Stimulated activated naive CD4-positive, alpha-beta T cell treated with Interleukin-2 at 50 U/mL for 16 hours (primary cell): ENCODE measurements at regions not wholly inside any gene's neighbourhood (a gene's known extent, or its start where the extent isn't known, plus 50 kb on each side); places are given as distances from the start of the nearest gene placed in this dataset.

ENCODE experiments used
- DNase-seq: peaks from one replicate; lab custom pipeline; 2025; lab: John Stamatoyannopoulos, UW

DNA sequence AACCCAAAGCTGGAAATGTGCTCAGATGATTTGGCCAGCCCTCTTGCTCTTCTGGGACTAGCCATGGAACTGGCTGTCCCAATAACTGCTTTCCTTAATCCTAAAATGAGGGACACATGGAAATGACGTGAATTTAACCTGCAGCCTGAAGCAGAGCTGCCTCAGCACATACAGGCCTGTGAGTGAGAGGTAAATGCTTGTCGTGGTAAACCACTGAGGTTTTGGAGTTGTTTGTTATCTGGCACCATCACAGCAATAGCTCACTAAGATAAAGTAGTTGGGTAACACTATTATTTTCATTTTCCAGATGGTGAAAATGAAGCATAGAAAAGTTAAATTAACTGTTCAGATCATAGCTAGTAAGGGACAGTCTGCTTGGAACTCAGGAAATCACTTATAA lies 333.4 kb upstream of the CHD6 start:
- DNase-seq: no peak

DNA sequence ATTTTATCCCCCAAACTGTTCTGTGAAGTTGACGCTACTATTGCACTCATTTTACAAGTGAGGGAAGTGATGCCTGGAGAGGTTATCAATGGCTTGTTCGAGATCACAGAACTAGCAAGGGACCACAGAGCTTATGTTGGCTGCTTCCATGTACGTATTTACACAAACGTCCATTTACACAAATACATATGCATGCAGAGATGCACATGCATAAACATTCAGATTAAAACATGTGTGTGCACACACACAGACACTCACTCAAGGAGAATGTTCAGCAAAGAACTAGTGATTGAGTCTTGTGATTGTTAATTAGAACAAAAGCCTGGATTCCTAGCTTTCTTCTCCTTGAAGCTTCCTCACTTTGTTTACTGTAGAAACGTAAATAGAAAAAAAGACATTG lies 321.5 kb upstream of the CHD6 start:
- DNase-seq: no peak

DNA sequence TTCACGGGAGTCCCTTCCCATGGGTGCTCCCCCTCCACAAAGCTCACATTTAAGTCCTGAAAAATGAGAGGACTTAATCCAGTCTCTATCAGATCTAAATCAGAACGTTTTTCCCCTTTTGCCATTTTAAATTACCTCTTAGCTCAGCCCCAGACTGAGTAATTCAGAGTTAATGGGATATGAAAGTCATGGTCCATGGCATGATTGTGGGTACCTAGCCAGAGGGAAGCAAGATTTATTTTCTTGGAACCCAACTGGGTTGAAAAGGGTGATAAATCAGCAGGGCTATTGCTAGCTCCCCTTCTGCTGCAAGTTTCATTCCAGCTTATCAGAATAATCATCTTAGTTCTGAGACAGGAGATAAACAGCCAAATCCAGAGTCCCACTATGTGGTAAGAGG lies 320.2 kb upstream of the CHD6 start:
- DNase-seq: no peak

DNA sequence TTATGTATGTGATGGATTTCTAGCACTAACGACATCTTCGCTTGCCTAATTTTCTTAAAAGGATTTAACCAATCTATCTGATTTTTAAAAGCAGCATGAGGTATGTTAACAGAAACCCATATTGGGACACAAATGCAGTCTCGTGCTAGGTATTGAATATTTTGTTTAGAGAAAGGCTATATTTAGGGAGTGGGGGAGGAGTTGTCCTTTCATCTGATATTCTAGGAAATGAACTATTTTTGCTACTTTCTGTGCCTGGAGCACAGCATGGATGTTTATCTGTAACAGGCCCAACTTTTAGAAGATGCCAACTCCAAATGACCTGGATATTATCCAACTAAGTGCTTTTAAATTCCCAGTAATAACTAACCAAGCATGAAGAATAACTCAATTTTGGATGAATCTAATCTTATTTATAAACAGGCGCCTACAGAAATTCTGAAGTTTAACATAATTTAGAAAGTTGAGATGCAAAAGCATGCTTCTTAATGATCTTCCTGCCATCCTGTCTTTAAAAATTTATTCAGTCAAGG lies 317.1 kb upstream of the CHD6 start:
- no peak for DNase-seq

DNA sequence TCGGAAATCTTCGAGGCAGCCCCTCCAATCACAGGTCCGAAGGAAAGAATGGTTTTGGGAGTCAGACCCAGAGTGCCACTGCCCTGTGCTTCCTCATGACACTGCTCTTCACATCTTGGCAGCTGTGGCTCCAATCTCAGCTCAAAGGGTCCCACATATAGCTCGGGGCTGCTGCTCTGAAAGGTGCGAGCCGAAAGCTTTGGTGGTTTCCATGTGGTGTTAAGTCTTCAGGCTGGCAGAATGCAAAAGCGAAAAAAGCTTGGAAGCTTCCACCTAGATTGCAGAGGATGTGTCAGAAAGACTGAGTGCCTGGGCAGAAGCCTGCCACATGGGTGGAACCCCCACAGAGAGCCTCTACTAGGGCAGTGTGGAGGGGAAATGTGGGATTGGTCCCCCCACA lies 314.3 kb upstream of the CHD6 start:
- DNase-seq: no peak

DNA sequence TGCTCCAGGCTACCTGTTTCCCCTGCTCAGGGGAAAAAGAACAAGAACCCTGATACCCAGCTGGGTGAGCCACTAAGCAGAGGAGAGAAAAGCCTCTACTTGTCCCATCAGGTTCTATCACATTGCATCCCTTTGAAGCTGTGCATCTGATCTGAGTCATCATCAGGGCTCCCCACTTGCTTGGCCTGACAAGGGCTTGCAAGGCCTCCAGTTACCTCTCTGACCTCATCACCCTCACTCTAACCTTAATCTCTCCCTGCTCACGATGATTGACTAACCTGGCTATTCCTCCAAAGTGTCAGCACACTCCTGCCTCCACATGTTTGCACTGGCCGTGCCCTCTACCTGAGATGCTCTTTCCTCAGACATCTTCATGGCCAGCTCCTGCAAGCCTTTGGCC lies 309.5 kb upstream of the CHD6 start:
- no peak for DNase-seq

DNA sequence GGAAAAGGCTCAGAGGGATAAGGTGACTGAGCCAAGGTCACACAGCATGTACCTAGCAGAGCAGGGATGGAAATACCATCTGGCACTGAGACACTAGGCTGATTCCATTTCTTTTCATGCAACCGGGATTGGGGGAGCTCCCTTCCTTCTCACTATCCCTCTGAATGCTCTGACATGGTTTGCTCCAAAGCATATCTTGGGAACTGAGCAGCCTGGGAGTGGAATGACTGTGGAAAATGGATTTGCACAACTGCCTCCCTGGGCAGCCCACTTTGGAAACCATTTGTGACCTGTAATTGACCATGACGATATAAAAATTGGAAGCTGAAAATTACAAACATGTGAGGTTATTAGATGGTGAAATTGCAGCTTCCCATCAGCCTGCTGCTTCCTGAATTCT lies 309.0 kb upstream of the CHD6 start:
- no peak for DNase-seq

DNA sequence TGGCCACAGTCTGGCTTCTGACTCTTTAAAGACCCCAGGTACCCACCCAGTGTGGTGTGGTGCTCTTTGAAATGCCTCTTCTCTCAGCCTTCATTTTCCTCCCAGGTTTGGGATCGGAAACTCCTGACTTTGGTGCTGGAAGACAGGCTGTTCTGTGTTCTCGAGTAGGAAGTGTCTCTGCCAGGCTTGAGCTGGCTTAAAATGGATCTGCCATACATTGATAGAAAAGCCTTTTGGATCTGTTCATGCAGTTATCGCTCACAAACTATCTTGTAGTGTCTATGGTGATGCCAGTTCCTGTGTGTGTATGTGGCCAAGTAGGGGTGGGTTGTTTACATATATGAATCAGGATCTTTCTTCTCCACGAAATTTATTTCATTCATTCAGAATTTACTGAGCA lies 307.3 kb upstream of the CHD6 start:
- no peak for DNase-seq

DNA sequence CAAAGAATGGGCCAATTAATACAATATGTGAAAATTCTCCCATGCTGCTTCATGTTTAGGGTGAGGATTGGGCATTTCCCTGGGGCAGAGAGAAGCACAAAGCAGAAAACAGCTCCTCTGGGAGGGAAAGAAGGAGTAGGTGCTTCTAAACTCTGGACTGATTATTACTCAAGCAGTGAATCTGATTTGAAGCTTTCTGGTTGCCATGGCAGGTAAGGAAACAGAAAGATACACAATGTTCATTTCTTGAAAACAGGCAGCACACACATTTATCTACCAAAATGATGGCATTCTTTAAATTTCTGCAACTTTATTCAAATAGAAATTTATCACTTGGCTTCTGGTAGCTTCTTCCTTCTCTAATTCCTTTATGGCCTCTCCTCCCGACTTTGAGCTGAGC lies 305.4 kb upstream of the CHD6 start:
- no peak for DNase-seq

DNA sequence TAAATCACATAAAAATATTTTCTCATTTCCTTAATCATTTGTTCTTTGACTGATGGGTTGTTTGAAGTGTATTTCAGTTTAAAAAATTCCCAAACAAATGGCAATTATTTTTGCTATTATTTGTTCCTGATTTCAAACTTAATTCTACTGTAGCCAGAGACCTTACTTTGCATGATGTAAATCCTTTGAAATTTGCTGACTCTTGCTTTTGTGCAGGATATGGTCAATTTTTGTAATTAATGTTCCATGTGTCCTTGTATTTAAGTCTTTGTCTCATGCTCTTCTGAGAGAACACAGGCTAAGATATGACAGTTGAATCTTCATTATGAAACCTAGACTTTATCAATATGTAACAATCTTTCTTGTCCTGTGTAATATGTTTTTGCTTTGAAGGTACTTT lies 295.0 kb upstream of the CHD6 start:
- DNase-seq: no peak

DNA sequence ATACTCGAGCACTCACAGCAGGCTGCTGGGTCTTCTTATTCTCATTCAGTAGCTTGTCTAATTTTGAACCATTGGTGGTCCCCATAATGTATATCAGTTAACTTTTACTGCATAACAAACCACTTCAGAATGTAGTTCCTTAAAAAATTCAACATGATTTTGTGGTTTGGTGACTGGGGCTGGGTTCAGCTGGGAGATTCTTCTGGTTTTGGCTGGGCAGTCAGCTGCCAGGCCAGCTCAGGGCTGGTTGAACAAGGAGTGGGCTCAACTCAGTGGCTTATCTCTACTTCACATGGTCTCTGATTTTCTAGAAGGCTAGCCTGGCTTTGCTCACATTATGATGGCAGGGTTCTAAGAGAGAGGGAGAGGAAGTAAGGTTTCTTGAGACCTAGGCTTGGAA lies 292.4 kb upstream of the CHD6 start:
- DNase-seq: no peak

DNA sequence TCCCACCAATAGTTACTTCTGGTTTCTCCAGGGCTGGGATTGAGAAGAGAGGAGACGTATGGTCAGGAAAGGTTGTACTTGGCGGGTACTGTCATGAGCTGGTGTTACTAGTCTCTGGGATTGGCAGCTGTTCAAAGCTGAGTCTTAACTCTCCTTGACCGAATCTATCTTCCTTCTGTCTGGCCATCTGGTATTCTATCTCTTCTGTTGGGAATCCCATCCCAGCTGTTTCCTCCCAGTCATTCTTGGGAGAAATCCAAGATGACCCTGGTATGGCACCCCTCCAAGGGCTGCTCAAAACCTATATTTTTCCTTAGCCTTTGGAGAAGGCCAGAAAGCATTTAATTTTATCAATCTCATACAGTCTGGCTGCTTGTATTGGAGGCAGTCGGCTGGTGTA lies 287.0 kb upstream of the CHD6 start:
- no peak for DNase-seq

DNA sequence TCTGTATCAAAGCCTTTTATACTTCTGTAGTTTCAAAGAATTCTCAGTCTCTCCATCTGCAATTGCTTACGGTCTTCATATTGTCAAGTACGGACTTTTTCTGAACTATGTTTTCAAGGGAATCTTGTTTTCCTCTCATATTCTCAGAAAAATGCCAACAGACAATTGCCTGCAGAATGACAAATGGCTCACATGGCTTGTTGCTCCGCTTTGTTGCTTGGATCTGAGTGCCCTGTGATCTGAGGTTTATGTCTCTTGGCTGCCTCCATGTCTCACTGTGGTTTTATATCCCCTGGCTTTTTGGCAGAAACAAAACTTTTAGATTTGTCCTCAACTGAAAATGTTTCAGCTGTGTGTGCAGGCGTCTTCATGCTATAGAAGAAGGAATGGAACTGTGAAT lies 285.4 kb upstream of the CHD6 start:
- no peak for DNase-seq

DNA sequence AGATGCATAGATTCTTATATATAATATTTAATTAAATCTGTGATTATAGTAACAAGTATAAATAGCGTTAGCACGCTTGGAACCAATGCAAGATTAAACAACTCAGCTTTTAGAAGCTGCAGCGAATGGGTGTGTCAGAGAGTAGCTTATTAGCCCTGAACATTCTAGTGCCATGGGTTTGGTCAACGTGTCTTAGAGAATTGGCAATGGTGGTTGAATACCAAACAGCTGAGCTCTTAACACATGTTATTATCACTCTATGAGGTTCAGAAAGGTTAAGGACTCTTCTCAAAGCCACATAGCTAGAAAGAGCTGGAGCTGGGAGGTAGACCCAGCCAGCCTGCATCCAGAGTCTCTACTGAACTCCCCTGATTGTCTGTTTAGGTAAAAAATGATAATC lies 284.2 kb upstream of the CHD6 start:
- no peak for DNase-seq

DNA sequence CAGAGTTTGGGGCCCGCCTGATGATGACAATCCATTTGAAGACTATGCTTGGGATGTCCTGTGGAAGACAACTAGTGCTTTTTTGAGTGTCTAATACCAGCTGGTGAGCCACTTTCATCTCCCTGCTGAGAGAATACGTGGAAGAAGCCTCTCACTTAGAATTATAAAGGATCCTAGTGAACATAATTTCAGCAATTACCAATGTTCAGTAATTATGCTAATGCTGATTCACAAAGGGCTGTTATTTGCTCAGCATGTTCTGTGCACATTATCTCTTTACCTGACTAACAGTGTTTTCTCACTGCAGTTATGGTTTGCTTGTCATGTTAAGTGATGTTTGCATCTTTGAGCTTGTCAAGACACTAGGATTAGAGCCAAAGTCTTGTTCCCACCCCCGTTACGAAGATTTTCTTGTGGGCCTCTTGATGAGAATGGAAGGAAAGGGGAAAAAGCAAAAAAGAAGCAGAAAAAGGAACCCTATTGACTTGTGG lies 282.1 kb upstream of the CHD6 start:
- no peak for DNase-seq

DNA sequence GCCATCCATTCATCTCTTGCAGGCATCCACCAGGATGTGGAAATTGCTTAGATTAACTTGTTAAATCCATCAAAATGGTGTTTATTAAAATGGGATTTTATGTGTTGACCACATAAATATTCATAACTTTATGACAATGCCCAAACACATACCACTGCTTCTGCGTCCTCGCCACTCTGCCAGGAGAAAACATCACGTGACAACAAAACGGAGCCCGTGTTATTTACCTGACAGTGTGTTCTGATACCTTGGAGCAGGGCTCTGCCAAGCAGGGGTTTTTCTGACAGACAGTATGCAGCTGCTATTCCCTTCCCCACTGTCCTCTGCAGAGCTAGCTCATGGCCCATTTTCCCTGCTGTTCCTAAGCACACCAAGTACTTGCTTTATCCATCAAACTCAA lies 279.5 kb upstream of the CHD6 start:
- no peak for DNase-seq

DNA sequence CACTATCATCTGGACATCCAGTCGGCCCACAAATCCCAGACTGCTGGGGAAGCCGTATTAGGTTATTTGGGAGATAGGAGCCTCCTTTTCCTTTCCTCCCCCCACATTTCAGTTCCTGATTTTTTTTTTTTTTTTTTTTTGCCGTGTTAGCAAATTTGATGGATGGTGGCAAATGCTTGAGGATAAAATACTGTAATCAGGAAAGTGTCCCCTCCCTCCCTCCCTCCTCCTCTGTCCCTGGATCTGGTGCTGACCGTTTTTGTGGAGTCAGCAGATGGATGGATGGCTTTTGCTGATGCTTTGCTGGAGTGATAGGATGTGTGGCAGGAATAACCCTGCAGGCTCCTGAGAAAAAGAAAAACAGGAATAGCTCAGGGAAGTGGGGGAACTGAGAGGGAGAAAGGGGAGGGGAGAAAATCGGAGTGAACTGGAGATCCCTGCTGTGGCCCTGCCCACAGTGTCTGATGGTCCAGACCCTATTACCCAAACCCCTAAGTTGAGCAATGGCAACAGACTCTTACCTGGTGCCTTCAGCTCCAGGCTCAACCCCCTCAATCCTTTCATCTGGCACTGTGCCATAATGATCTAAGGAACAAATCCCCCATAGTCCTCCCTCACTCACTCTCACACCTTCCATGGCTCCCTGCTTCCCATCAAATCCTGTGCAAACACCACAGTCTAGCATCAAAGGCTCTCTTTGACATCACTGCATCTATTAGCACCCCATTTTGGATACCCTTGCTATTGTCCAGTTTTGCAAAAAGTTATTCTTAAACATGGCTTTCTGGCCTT lies 277.3 kb upstream of the CHD6 start:
- DNase-seq: no peak

DNA sequence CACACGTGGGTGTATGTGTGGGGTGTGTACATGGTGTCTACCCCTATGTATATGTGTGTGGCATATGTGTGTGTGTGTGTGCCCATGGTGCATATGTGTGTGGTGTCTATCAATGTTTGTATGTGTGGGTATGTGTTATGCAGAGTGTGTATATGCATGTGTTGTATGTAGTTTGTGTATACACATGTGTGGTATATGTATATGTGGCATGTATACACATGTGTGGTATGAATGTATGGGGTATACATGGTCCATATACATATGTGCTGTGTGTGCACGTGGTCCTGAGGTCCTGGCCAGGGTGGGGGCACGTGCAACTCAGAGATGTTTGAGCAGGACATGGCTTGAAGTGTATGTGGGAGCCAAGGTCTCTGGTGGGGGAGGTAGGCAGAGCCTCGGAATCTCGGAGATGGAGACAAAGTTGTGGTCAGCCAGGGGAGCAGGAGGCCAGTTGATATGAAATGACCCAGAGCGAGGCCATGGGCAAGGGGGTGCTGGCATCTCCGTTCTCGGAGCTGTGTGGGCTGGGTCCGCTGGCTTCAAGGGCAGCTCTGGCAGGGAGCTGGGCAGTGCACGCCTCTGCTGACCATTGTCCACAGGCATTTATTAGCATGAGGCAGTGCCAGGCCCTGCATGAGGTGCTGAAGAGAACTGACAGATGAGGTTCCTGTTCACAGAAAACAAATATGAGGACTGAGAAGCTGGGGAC lies 276.2 kb upstream of the CHD6 start:
- no peak for DNase-seq

DNA sequence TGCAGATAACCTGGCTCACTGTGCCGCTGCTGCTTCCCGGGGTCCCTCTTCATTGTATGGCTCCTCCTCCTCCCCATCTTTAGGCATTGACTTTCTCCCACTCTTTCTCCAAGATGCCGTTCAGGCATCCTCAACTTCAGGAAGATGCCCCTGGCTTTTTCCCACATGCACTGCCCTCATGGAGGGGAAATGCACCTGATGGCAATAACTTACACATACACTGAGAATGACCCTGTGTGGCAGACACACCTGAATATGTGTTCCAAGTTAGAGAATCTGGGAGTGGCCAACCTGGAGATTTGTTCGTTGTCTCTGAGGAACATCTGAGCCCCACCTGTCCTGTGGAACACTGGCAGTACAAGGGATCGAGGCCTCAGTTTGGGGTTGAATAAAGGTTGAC lies 273.9 kb upstream of the CHD6 start:
- no peak for DNase-seq

DNA sequence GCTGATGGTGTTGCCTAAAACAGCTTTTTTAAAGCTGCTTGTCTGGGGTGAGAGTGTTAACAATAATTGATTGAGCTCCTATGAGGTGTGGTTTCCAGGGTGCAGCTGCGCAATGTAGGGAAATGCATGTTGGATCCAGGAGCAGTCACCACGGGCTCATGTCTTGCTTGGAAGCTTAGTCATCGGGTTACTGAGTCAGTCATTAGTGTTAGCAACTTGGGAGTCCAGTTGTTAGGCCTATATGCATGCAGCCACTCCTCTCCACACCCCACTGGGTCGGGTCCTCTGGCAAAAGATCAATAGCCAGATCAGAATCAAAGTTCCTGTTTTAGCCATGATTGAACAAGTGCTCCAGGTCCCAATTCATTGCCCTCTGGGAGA lies 271.7 kb upstream of the CHD6 start:
- DNase-seq: no peak

DNA sequence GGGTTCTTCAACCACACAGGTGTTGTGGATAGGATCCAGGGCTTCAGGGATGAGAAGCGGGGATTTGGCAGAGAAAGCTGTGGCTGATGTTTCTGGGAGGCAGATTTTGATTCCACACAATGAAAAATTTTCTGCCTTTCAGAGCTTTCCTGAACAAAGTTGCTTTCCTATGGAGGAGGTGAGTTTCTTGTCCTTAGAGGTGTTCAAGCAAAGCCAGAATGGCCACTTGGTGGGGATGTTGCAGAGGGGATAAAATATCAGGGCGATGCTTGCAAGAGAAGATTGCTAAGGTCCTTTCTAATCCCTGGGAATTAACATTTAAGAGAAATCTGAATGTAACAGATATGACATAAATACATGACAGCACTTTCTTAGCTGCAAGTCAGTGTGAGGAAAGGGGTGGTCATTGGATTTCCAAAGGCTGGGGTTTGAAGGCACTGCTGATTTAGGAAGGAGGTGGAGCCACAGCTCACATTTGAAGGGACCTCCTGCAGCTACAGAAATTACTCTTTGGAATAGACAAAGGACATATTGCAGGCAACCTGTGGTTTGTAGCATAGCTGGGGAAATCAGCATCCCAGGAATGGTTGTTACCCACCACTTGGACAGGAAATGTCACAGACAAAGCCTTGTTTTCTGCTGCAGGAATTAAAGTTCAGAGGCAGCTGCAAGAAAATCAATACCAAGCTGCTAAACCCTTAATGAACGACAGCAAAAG lies 271.1 kb upstream of the CHD6 start:
- no peak for DNase-seq

DNA sequence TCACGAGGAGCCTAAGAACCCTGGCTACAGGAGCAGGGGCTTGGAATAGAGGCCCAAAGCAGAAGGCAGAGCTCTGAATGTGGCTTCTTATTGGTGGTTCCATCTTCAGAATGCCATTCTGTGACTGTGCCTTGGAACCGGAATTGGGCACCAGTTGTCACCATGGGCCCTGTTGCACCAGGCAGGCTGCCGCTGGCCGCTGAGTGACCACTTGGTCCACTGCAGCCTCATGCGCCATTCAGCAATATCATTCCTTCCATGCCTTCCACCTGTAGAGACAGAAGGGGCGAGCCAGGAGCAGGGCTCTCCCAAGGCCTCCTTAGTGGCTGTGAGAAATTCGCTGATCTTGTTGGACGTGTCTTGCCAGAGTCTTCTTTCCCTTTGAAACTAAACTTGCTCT lies 270.3 kb upstream of the CHD6 start:
- no peak for DNase-seq

DNA sequence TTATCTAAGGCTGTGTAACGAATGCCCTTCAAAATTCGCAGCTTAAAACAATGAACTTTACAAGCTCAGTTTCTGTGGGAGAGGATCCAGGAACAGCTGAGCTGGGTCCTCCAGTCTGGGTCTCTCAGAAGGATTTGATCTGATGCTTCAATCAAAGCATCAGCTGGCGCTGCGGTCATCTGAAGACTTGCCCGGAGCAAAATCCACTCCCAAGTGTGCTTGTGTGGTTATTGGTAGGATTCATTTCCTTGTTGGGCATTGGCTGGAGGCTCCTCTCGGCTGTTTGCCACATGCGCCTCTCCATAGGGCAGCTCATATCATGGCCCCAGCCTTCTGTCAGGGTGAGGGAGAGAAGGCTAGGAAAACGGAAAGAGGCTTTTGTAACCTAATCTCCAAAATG lies 269.3 kb upstream of the CHD6 start:
- no peak for DNase-seq
